Esophagus muscularis mucosa (tissue), 4 donors: ENCODE measurements at regions not wholly inside any gene's neighbourhood (a gene's known extent, or its start where the extent isn't known, plus 50 kb on each side); places are given as distances from the start of the nearest gene placed in this dataset.

Experiments used
- DNase-seq: peaks from one replicate; pipeline ENCODE4 v3.0.0-alpha.2; 2017; ENCODE audit errors: extremely low spot score
- H3K27ac ChIP-seq, 4 donors: fragments of 200-600 bp; sonication (generic); replicated peaks in 1 of 4; 1 replicate in 3 of 4; 2 replicates in 1 of 4; pipeline ENCODE4 v1.5.1; 2016 to 2019; ENCODE audit warnings: mild to moderate bottlenecking in 1 of 4
- H3K27me3 ChIP-seq, 4 donors: fragments of 200-600 bp; sonication (generic); one replicate each; pipeline versions ENCODE4 v1.5.1 to v1.6.0; 2016 to 2019
- H3K36me3 ChIP-seq, 4 donors: fragments of 200-600 bp; sonication (generic); one replicate each; pipeline ENCODE4 v1.5.1; 2016 to 2019
- H3K4me1 ChIP-seq, 4 donors: fragments of 200-600 bp; sonication (generic); one replicate each; pipeline ENCODE4 v1.5.1; 2016 to 2019
- H3K4me3 ChIP-seq, 4 donors: fragments of 200-600 bp; sonication (generic); 1 replicate in 2 of 4; 2 replicates in 2 of 4; pipeline ENCODE4 v1.5.1; 2016 to 2019; ENCODE audit warnings: mild to moderate bottlenecking in 4 of 4, moderate library complexity in 1 of 4
- H3K9me3 ChIP-seq, 4 donors: fragments of 200-600 bp; sonication (generic); 1 replicate in 3 of 4; 2 replicates in 1 of 4; pipeline ENCODE4 v1.5.1; 2016 to 2019
- CTCF ChIP-seq, 3 experiments: fragments of 200-600 bp in 2 of 3; fragments of 450-650 bp in 1 of 3; sonication (generic) in 2 of 3; IDR thresholded peaks; one replicate each; pipeline ENCODE4 v1.5.1; 2017 to 2019; ENCODE audit warnings: antibody characterized with exemption in 3 of 3, mild to moderate bottlenecking in 2 of 3, moderate library complexity in 1 of 3
- EP300 ChIP-seq: sonication (generic); formaldehyde crosslinking; IDR thresholded peaks from one replicate; pipeline ENCODE4 v1.6.1; 2017; ENCODE audit warnings: antibody characterized with exemption
- POLR2A ChIP-seq: fragments of 450-650 bp; IDR thresholded peaks from one replicate; pipeline ENCODE4 v1.6.1; 2017; ENCODE audit warnings: antibody characterized with exemption, moderate library complexity, mild to moderate bottlenecking, low read depth
- POLR2AphosphoS5 ChIP-seq, 2 donors: sonication (generic); formaldehyde crosslinking; IDR thresholded peaks; one replicate each; pipeline ENCODE4 v1.6.1; 2017; ENCODE audit warnings: antibody characterized with exemption in 2 of 2
- WGBS: methylation state at CpG from one replicate; pipeline ENCODE4 v1.1.5; 2018; 5-methylcytosine and 5-hydroxymethylcytosine counted together
- intact Hi-C: fragments of 100-400 bp; cut with DNase I; formaldehyde crosslinking; loops from one replicate; pipeline ENCODE4 v1.15.1; 2023

- Histone ChIP-seq H3K4me1 (peaks cover 0 to 7% (median 3%) of the 10 kb centered on the region in 4 donors), H3K27me3 (peaks cover 0 to under 1% (median 0%) of the 10 kb centered on the region in 4 donors), H3K27ac (no peak overlapping the region), H3K36me3 (no peaks in the 10 kb centered on the region), H3K4me3 (no peak overlapping the region), H3K9me3 (no peaks in the 10 kb centered on the region)
- intact Hi-C loops = no loop called here
- DNase-seq = peak; percentile 68
- TF ChIP-seq POLR2AphosphoS5 (IDR thresholded peaks at IDR 0.05) = no peak
- TF ChIP-seq POLR2A = no peak
- TF ChIP-seq CTCF (IDR thresholded peaks at IDR 0.05) = peak in 1 of 3 experiments; percentile 8
- TF ChIP-seq EP300 = no peak
- WGBS = 50% methylated on average over 8 of the region's 8 CpGs
Measured at GRCh38 chr20:40442181-40442963, 246.7 kb downstream of the MAFB start.

- TF ChIP-seq POLR2A = no peak
- no peak for TF ChIP-seq EP300
- TF ChIP-seq POLR2AphosphoS5 (IDR thresholded peaks at IDR 0.05) = no peak
- TF ChIP-seq CTCF (IDR thresholded peaks at IDR 0.05) = no peak
Measured at GRCh38 chr20:40441771-40442170, 247.3 kb downstream of the MAFB start.

GRCh38 chr20:40438161-40438830 is 250.7 kb downstream of the MAFB start:
- no peak overlapping the region for H3K4me3 ChIP-seq
- peaks cover 0 to 7% (median 3%) of the 10 kb centered on the region in 4 donors for H3K4me1 ChIP-seq
- no peak overlapping the region for H3K27ac ChIP-seq
- peak; percentile 39 for DNase-seq
- TF ChIP-seq EP300 (no peak), POLR2A (no peak), POLR2AphosphoS5 (IDR thresholded peaks at IDR 0.05) (no peak), CTCF (IDR thresholded peaks at IDR 0.05) (no peak)
- intact Hi-C loops = no loop called here
- H3K27me3 ChIP-seq = no peaks in the 10 kb centered on the region
- WGBS = 89% methylated on average over 8 of the region's 8 CpGs
- no peaks in the 10 kb centered on the region for H3K9me3 ChIP-seq
- H3K36me3 ChIP-seq = no peaks in the 10 kb centered on the region

More at GRCh38 chr20:40441771-40442170, 247.3 kb downstream of the MAFB start:
- Histone ChIP-seq H3K4me1 (peaks cover 0 to 7% (median 3%) of the 10 kb centered on the region in 4 donors), H3K9me3 (no peaks in the 10 kb centered on the region), H3K4me3 (no peak overlapping the region), H3K27ac (no peak overlapping the region), H3K27me3 (no peaks in the 10 kb centered on the region), H3K36me3 (no peaks in the 10 kb centered on the region)
- intact Hi-C loops = no loop called here
- WGBS = 91% methylated on average over 3 of the region's 3 CpGs
- DNase-seq = peak; percentile 80

GRCh38 chr20:40436011-40436410 is 253.0 kb downstream of the MAFB start:
- Histone ChIP-seq H3K4me3 (no peak overlapping the region), H3K36me3 (no peaks in the 10 kb centered on the region), H3K27ac (no peak overlapping the region), H3K27me3 (no peaks in the 10 kb centered on the region), H3K4me1 (no peaks in the 10 kb centered on the region), H3K9me3 (no peaks in the 10 kb centered on the region)
- no peak for TF ChIP-seq CTCF (IDR thresholded peaks at IDR 0.05)
- no peak for TF ChIP-seq EP300
- no peak for TF ChIP-seq POLR2A
- TF ChIP-seq POLR2AphosphoS5 (IDR thresholded peaks at IDR 0.05) = no peak
- intact Hi-C loops = no loop called here
- 91% methylated on average over 1 of the region's 1 CpG for WGBS
- no peak for DNase-seq
